ENCODE measurements at regions not wholly inside any gene's neighbourhood (a gene's known extent, or its start where the extent isn't known, plus 50 kb on each side); places are given as distances from the start of the nearest gene placed in this dataset.

DNA sequence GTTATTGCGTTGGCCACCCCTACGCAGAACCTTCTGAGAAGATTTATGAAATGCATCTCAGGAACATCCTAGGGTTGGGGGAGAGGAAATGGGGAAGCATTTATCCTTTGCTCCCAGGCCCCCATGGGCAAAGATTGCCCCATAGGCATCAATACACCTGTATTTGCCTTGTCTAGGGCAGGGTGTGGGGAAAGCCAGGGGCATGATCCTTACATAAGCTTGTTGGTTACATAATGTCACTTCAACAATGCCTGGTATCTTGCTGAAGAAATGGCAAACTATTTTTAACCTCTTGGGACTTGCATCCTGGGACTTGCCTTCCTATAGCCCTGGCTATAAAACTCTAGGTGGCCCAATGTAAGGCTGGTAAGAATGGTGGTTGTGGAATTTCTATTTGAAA, 53.9 kb upstream of the SPRED2 start:
- H3K4me3 ChIP-seq (ENCODE audit: extremely low read depth in 1 of 4, insufficient read depth in 2 of 4, low read depth in 3 of 4, low read length in 4 of 4): no peak overlapping the region
- H4K5ac ChIP-seq (ENCODE audit: insufficient read length, low read depth, low read length): no peak overlapping the region
- no peaks in the 10 kb centered on the region for H4K20me1 ChIP-seq (replicated peaks in 1 of 2; ENCODE audit: control insufficient read depth in 1 of 2, insufficient read depth in 2 of 2, low read length in 2 of 2)
- no peak overlapping the region for H2AK5ac ChIP-seq (ENCODE audit: low read depth, low read length)
- H4K8ac ChIP-seq (ENCODE audit: extremely low read depth, insufficient read depth, low read length): no peak overlapping the region
- H3K4ac ChIP-seq (replicated peaks; ENCODE audit: insufficient read length, low read depth, low read length): no peak overlapping the region
- no peak overlapping the region for H2BK5ac ChIP-seq (ENCODE audit: low read depth, low read length)
- H3K4me2 ChIP-seq (ENCODE audit: insufficient read depth in 1 of 2, low read depth in 2 of 2, low read length in 2 of 2): no peak overlapping the region
- H3K27ac ChIP-seq (ENCODE audit: low read depth, low read length): no peak overlapping the region
- no peaks in the 10 kb centered on the region for H3K9me3 ChIP-seq (ENCODE audit: insufficient read depth in 2 of 2, low read depth in 1 of 2, low read length in 1 of 2)
- no peak overlapping the region for H2AFZ ChIP-seq (ENCODE audit: low read length)
- no peaks in the 10 kb centered on the region for H3K23me2 ChIP-seq (ENCODE audit: low read depth, low read length)
- H3K56ac ChIP-seq (replicated peaks; ENCODE audit: insufficient read length, low read depth, low read length): no peak overlapping the region
- H3K4me1 ChIP-seq (replicated peaks in 1 of 4; ENCODE audit: control insufficient read depth in 3 of 4, insufficient read depth in 4 of 4, low read length in 3 of 4): peaks cover 0 to 7% (median 0%) of the 10 kb centered on the region in 4 experiments; a peak in 1 of 7 replicates
- H2BK120ac ChIP-seq (replicated peaks; ENCODE audit: low read depth, low read length): no peak overlapping the region
- no peaks in the 10 kb centered on the region for H3K79me1 ChIP-seq (ENCODE audit: low read depth, low read length)
- WGBS, 2 experiments (ENCODE audit: extremely low coverage in 1 of 2, insufficient coverage in 1 of 2, insufficient read length in 1 of 2, insufficient replicate concordance in 2 of 2, low coverage in 1 of 2, low lambda C conversion rate in 2 of 2, missing lambda C conversion rate in 1 of 2): 88% methylated on average over 2 of the region's 2 CpGs; no CpG with 5 or more reads in 1 of the 2 experiments
- no peaks in the 10 kb centered on the region for H3K79me2 ChIP-seq (ENCODE audit: control insufficient read depth in 1 of 2, insufficient read depth in 2 of 2, low read length in 2 of 2)
- H3K18ac ChIP-seq (ENCODE audit: extremely low read depth, low read length): no peak overlapping the region
- no peak overlapping the region for H3K23ac ChIP-seq (ENCODE audit: insufficient read length)
- no peaks in the 10 kb centered on the region for H3K27me3 ChIP-seq (replicated peaks in 1 of 4; ENCODE audit: control insufficient read depth in 3 of 4, extremely low read depth in 1 of 4, insufficient read depth in 3 of 4, low read length in 3 of 4)
- FAIRE-seq (no peak), DNase-seq (ENCODE audit: low read depth in 1 of 2, low spot score in 2 of 2) (no peak)
- H2BK20ac ChIP-seq (ENCODE audit: low read length): no peak overlapping the region
- no peak overlapping the region for H4K91ac ChIP-seq (replicated peaks; ENCODE audit: insufficient read length, low read length)
- H2BK15ac ChIP-seq (ENCODE audit: low read length): no peak overlapping the region
- CTCF ChIA-PET (ENCODE audit: partially characterized antibody): no interaction called here
- H3K9ac ChIP-seq (replicated peaks in 1 of 4; ENCODE audit: extremely low read depth in 1 of 4, low read depth in 3 of 4, low read length in 3 of 4): no peak overlapping the region
- no peak overlapping the region for H2BK12ac ChIP-seq (ENCODE audit: low read depth, low read length)
- POLR2A ChIA-PET (ENCODE audit: partially characterized antibody): no interaction called here
- no peak overlapping the region for H3K14ac ChIP-seq (ENCODE audit: insufficient read length)
- H3K36me3 ChIP-seq (ENCODE audit: control insufficient read depth in 2 of 4, insufficient read depth in 4 of 4, low read length in 3 of 4): no peaks in the 10 kb centered on the region
- TF ChIP-seq KDM4A (IDR thresholded peaks at IDR 0.05; ENCODE audit: low read depth, low read length, severe bottlenecking) (no peak), POLR2AphosphoS5 (IDR thresholded peaks at IDR 0.05; ENCODE audit: low read depth, low read length) (no peak), RAD21 (IDR thresholded peaks at IDR 0.05 in 1 of 2, conservative IDR thresholded peaks at IDR 0.05 in 1 of 2; ENCODE audit: low read depth in 2 of 2, low read length in 2 of 2) (no peak), TEAD4 (IDR thresholded peaks at IDR 0.05; ENCODE audit: low read depth, low read length) (no peak), CTCF (IDR thresholded peaks at IDR 0.05; ENCODE audit: control extremely low read depth in 1 of 3, insufficient read depth in 1 of 3, low read depth in 1 of 3, low read length in 3 of 3) (no peak), BACH1 (IDR thresholded peaks at IDR 0.05; ENCODE audit: low read length) (no peak), SRF (IDR thresholded peaks at IDR 0.05; ENCODE audit: low read depth, low read length) (no peak), PHF8 (conservative IDR thresholded peaks at IDR 0.05; ENCODE audit: low read depth, low read length) (no peak), RNF2 (IDR thresholded peaks at IDR 0.05; ENCODE audit: borderline replicate concordance, low read depth, low read length, missing control alignments, poor library complexity, severe bottlenecking) (no peak)
- TF ChIP-seq, protein P1, sequence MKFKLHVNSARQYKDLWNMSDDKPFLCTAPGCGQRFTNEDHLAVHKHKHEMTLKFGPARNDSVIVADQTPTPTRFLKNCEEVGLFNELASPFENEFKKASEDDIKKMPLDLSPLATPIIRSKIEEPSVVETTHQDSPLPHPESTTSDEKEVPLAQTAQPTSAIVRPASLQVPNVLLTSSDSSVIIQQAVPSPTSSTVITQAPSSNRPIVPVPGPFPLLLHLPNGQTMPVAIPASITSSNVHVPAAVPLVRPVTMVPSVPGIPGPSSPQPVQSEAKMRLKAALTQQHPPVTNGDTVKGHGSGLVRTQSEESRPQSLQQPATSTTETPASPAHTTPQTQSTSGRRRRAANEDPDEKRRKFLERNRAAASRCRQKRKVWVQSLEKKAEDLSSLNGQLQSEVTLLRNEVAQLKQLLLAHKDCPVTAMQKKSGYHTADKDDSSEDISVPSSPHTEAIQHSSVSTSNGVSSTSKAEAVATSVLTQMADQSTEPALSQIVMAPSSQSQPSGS (IDR thresholded peaks at IDR 0.05; ENCODE audit: low read length): no peak
